ENCODE measurements at regions not wholly inside any gene's neighbourhood (a gene's known extent, or its start where the extent isn't known, plus 50 kb on each side); places are given as distances from the start of the nearest gene placed in this dataset.

- intact Hi-C loops (cut with DNase I, micrococcal nuclease), result no loop called here
- H3K9me3 Mint-ChIP-seq, result no peaks in the 10 kb centered on the region
- H3K4me1 Mint-ChIP-seq (ENCODE audit: low read depth), result no peaks in the 10 kb centered on the region
- H3K27me3 Mint-ChIP-seq, result peaks cover 15% of the 10 kb centered on the region
- no peak overlapping the region for H3K4me3 ChIP-seq (ENCODE audit: low read length)
- H3K27me3 ChIP-seq (ENCODE audit: control insufficient read depth in 1 of 2, insufficient read depth in 2 of 2, low read length in 2 of 2), result no peaks in the 10 kb centered on the region
- TF ChIP-seq, protein P1, sequence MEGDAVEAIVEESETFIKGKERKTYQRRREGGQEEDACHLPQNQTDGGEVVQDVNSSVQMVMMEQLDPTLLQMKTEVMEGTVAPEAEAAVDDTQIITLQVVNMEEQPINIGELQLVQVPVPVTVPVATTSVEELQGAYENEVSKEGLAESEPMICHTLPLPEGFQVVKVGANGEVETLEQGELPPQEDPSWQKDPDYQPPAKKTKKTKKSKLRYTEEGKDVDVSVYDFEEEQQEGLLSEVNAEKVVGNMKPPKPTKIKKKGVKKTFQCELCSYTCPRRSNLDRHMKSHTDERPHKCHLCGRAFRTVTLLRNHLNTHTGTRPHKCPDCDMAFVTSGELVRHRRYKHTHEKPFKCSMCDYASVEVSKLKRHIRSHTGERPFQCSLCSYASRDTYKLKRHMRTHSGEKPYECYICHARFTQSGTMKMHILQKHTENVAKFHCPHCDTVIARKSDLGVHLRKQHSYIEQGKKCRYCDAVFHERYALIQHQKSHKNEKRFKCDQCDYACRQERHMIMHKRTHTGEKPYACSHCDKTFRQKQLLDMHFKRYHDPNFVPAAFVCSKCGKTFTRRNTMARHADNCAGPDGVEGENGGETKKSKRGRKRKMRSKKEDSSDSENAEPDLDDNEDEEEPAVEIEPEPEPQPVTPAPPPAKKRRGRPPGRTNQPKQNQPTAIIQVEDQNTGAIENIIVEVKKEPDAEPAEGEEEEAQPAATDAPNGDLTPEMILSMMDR (IDR thresholded peaks at IDR 0.05), result no peak
- H3K36me3 ChIP-seq (ENCODE audit: insufficient read depth, low read length), result no peaks in the 10 kb centered on the region
- no peaks in the 10 kb centered on the region for H3K36me3 Mint-ChIP-seq (ENCODE audit: low read depth)
- no peak overlapping the region for H3K27ac Mint-ChIP-seq
- no peak overlapping the region for H3K4me3 Mint-ChIP-seq
- ATAC-seq (ENCODE audit: poor library complexity), result no peak
- no peaks in the 10 kb centered on the region for H3K9me3 ChIP-seq (ENCODE audit: control insufficient read depth in 1 of 2, insufficient read depth in 1 of 2, low read length in 2 of 2)
- H3K27ac ChIP-seq (ENCODE audit: low read depth in 1 of 2, low read length in 2 of 2), result no peak overlapping the region
- POLR2A ChIA-PET, result no interaction called here
- DNase-seq, result no peak
- no peaks in the 10 kb centered on the region for H3K4me1 ChIP-seq (ENCODE audit: insufficient read depth, low read length)
- CTCF ChIA-PET, result no interaction called here
Measured at GRCh38 chr15:39156166-39156565, 424.7 kb upstream of the THBS1 start.

DNA sequence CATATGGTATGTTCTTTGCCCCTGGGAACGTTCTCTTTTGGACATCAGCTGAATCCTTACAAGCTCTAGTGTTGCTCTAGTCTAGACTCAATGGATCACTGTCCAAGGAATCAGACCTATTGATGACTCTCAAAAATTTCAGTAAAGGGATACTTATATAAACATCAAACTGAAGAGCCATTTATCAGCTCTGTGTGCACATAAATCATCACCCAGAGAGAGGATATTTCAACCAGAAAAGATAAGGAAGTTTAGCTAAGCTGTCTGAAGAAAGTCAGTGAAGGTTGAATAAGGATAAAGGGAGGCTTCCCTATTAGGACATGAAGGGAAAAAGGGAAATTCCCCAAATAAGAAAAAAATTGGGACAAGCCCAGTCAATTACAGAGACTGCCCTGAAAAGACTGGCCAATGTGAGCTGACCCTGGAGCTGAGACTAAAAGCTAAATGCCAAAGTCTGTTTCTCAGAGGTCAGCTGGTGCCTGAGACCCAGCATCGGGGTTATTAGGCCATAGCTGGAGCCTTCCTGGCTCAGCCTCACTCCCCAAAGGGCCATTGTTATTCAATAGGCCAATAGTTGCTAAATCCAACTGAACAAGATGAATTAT, 424.1 kb upstream of the THBS1 start:
- Mint-ChIP-seq H3K36me3 (ENCODE audit: low read depth) (no peaks in the 10 kb centered on the region), H3K4me1 (ENCODE audit: low read depth) (no peaks in the 10 kb centered on the region), H3K27ac (no peak overlapping the region), H3K4me3 (no peak overlapping the region), H3K9me3 (no peaks in the 10 kb centered on the region), H3K27me3 (peaks cover 15% of the 10 kb centered on the region)
- TF ChIP-seq, protein P1 (IDR thresholded peaks at IDR 0.05), result no peak
- Histone ChIP-seq H3K27me3 (ENCODE audit: control insufficient read depth in 1 of 2, insufficient read depth in 2 of 2, low read length in 2 of 2) (no peaks in the 10 kb centered on the region), H3K36me3 (ENCODE audit: insufficient read depth, low read length) (no peaks in the 10 kb centered on the region), H3K9me3 (ENCODE audit: control insufficient read depth in 1 of 2, insufficient read depth in 1 of 2, low read length in 2 of 2) (no peaks in the 10 kb centered on the region), H3K4me3 (ENCODE audit: low read length) (no peak overlapping the region), H3K4me1 (ENCODE audit: insufficient read depth, low read length) (no peaks in the 10 kb centered on the region), H3K27ac (ENCODE audit: low read depth in 1 of 2, low read length in 2 of 2) (no peak overlapping the region)
- CTCF ChIA-PET, result no interaction called here
- DNase-seq (no peak), ATAC-seq (ENCODE audit: poor library complexity) (no peak)
- POLR2A ChIA-PET, result no interaction called here
- intact Hi-C loops (cut with DNase I, micrococcal nuclease), result no loop called here

GRCh38 chr15:39157882-39158281, 423.0 kb upstream of the THBS1 start:
- H3K9me3 Mint-ChIP-seq, result peaks cover under 1% of the 10 kb centered on the region
- Histone ChIP-seq H3K9me3 (ENCODE audit: control insufficient read depth in 1 of 2, insufficient read depth in 1 of 2, low read length in 2 of 2) (no peaks in the 10 kb centered on the region), H3K4me1 (ENCODE audit: insufficient read depth, low read length) (no peaks in the 10 kb centered on the region), H3K27me3 (ENCODE audit: control insufficient read depth in 1 of 2, insufficient read depth in 2 of 2, low read length in 2 of 2) (no peaks in the 10 kb centered on the region), H3K36me3 (ENCODE audit: insufficient read depth, low read length) (no peaks in the 10 kb centered on the region), H3K4me3 (ENCODE audit: low read length) (no peak overlapping the region), H3K27ac (ENCODE audit: low read depth in 1 of 2, low read length in 2 of 2) (no peak overlapping the region)
- CTCF ChIA-PET, result no interaction called here
- DNase-seq (no peak), ATAC-seq (ENCODE audit: poor library complexity) (no peak)
- no peak overlapping the region for H3K27ac Mint-ChIP-seq
- H3K4me3 Mint-ChIP-seq, result no peak overlapping the region
- H3K4me1 Mint-ChIP-seq (ENCODE audit: low read depth), result no peaks in the 10 kb centered on the region
- peaks cover 17% of the 10 kb centered on the region for H3K27me3 Mint-ChIP-seq
- TF ChIP-seq, protein P1 (IDR thresholded peaks at IDR 0.05), result no peak
- intact Hi-C loops (cut with DNase I, micrococcal nuclease), result no loop called here
- no peaks in the 10 kb centered on the region for H3K36me3 Mint-ChIP-seq (ENCODE audit: low read depth)
- POLR2A ChIA-PET, result no interaction called here

All from CD4-positive, alpha-beta T cell (primary cell).